ENCODE measurements at regions not wholly inside any gene's neighbourhood (a gene's known extent, or its start where the extent isn't known, plus 50 kb on each side); places are given as distances from the start of the nearest gene placed in this dataset.

DNA sequence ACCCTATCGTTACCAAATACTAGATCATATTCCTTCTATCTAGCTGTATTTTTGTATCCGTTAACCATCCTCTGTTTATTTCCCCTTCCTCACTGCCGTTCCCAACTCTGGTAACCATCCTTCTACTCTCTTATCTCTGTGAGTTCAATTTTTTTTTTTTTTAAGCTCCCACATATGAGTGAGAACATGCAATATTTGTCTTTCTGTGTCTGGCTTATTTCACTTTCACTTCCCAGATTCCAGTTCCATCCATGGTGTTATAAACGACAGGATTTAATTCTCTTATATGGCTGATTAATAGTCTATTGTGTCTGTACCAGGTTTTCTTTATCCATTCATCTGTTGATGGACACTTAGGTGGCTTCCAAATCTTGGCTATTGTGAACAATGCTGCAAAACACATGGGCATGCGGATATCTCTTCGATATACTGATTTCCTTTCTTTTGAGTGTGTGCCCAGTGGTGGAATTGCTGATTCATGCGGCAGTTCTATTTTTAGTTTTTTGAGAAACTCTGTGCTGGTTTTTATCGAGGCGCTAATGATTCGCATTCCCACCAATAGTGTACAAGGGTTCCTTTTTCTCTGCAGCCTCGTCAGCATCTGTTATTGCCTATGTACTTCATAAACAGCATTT is 599.6 kb downstream of the TMEM114 start:
- TF ChIP-seq, protein P1, sequence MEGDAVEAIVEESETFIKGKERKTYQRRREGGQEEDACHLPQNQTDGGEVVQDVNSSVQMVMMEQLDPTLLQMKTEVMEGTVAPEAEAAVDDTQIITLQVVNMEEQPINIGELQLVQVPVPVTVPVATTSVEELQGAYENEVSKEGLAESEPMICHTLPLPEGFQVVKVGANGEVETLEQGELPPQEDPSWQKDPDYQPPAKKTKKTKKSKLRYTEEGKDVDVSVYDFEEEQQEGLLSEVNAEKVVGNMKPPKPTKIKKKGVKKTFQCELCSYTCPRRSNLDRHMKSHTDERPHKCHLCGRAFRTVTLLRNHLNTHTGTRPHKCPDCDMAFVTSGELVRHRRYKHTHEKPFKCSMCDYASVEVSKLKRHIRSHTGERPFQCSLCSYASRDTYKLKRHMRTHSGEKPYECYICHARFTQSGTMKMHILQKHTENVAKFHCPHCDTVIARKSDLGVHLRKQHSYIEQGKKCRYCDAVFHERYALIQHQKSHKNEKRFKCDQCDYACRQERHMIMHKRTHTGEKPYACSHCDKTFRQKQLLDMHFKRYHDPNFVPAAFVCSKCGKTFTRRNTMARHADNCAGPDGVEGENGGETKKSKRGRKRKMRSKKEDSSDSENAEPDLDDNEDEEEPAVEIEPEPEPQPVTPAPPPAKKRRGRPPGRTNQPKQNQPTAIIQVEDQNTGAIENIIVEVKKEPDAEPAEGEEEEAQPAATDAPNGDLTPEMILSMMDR (IDR thresholded peaks at IDR 0.05; ENCODE audit: control extremely low read depth, extremely low read depth, low read depth, missing control alignments), result no peak
- DNase-seq (ENCODE audit: extremely low spot score), result no peak
- ChIA-PET POLR2A (no interaction called here), CTCF (no interaction called here)

DNA sequence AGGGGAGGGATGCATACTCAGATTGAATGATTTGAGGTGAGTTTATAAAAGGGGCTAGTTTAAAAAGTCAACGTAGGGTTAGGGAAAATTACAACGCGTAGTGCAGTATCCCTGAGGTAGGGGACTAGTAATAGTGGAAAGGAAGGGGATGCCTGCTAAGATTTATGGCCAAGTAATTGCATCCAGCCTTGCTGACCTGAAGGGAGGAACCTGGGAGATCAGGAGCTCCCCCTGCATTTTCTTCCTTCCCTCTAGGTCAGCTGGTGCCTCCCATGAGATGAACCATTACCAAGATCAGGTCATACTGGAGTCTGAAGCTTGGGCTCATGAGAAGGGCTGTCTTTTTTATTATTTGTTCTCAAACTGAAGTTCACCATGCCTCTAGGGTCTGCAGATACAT is 606.6 kb downstream of the TMEM114 start:
- POLR2A ChIA-PET, result no interaction called here
- no peak for DNase-seq (ENCODE audit: extremely low spot score)
- TF ChIP-seq, protein P1 (IDR thresholded peaks at IDR 0.05; ENCODE audit: control extremely low read depth, extremely low read depth, low read depth, missing control alignments), result no peak
- CTCF ChIA-PET, result interaction anchor here (1.3 kb wide), 1 partner anchor 22 kb away, joined by 3 read pairs; no protein-coding TSS in a partner anchor

DNA sequence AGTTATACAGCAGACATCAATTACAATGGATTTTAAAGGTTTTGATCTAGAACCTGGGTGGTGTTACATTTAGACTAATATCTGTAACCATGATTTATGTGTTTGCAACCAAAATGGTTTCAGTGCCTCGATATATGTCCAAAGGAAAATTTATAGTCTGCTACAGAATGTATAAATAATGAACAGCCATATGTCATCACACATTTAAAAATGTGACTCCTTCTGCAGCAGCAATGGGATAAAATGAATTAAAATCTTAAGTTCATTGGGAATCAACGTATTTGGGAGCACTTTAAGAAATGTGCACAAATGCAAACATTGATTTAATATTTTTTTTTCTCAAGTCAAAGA is 610.2 kb downstream of the TMEM114 start:
- CTCF ChIA-PET, result no interaction called here
- TF ChIP-seq, protein P1 (IDR thresholded peaks at IDR 0.05; ENCODE audit: control extremely low read depth, extremely low read depth, low read depth, missing control alignments), result no peak
- DNase-seq (ENCODE audit: extremely low spot score), result no peak
- POLR2A ChIA-PET, result no interaction called here

DNA sequence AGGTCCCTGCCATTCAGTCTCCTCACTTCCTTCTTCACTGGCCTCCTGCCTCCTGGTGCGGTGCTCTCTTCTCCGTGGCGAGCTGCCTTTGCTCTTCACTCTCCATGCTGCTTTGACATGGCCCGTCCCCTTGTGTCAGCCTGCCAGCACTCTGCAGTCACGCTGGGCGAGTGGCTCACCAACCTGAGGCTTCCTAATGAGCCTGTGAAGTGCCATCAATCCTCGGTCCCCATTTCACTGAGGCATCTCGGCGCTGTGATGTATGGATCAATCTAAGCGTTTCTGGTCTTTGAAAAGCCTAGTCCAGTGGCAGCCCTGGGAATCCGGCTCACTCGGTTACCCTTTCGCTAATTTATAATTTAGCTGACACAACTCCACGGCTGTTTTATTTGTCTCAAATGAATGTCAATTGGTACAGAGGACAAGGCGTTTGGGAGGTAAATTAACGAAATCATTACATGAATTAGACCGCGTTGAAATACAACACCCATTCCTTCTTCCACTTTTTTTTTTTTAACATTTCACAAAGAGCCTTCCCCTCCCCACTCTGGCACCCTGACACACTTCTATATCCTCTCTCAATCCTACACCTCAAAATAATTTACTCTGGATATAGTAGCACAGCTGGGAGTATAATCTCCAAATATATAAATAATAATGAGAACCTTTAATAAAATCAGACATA is 610.7 kb downstream of the TMEM114 start:
- POLR2A ChIA-PET, result no interaction called here
- CTCF ChIA-PET, result no interaction called here
- TF ChIP-seq, protein P1 (IDR thresholded peaks at IDR 0.05; ENCODE audit: control extremely low read depth, extremely low read depth, low read depth, missing control alignments), result no peak
- no peak for DNase-seq (ENCODE audit: extremely low spot score)

DNA sequence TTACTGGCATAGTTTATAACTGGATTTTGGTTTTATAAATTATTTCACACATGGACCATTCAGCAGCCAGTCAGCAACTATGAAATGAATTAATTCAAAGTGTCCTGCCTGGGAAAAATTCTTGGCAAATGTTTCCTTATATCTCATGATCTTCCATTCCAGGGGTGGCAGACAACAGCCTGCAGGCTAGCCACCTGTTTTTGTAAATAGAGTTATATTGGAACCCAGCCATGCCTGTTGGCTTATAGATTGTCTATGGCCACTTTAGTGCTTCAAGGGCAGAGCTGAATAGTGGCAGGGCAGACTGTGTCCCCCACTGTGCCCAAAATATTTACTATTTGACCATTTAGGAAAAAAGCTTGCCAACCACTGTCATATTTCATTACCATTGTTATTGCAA is 613.7 kb downstream of the TMEM114 start:
- ChIA-PET CTCF (interaction anchor here (1.2 kb wide), 1 partner anchor 9 kb away, joined by 4 read pairs; no protein-coding TSS in a partner anchor), POLR2A (no interaction called here)
- TF ChIP-seq, protein P1 (IDR thresholded peaks at IDR 0.05; ENCODE audit: control extremely low read depth, extremely low read depth, low read depth, missing control alignments), result no peak
- DNase-seq (ENCODE audit: extremely low spot score), result no peak

DNA sequence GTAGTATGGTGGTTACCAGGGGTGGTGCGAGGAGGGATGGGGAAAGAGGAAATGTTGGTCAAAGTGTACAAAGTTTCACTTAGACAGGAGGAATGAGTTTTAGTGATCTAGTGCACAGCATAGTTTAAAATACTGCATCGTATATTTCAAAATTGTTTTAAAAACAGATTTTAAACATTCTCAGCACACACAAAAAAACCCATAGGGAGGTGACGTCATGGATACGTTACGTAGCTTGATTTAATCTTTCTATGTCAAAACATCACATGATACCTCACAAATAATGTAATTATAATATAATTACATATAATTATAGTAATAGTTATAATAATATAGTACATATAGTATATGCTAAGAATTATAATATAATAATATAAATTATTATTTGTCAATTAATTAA is 614.2 kb downstream of the TMEM114 start:
- TF ChIP-seq, protein P1 (IDR thresholded peaks at IDR 0.05; ENCODE audit: control extremely low read depth, extremely low read depth, low read depth, missing control alignments), result no peak
- ChIA-PET CTCF (interaction anchor here (1.2 kb wide), 1 partner anchor 9 kb away, joined by 4 read pairs; no protein-coding TSS in a partner anchor), POLR2A (no interaction called here)
- no peak for DNase-seq (ENCODE audit: extremely low spot score)
